GM12891 (cell line): ENCODE measurements at regions not wholly inside any gene's neighbourhood (a gene's known extent, or its start where the extent isn't known, plus 50 kb on each side); places are given as distances from the start of the nearest gene placed in this dataset.

ENCODE experiments used
- POLR2A ChIP-seq: IDR thresholded peaks from 2 replicates; pipeline ENCODE4 v1.6.1; 2011; ENCODE audit warnings: low read depth, low read length, control low read depth
- POLR2AphosphoS5 ChIP-seq: IDR thresholded peaks from 2 replicates; pipeline ENCODE4 v1.6.1; 2011; ENCODE audit warnings: low read depth, low read length, control low read depth
- TAF1 ChIP-seq: IDR thresholded peaks from 2 replicates; pipeline ENCODE4 v1.6.1; 2011; ENCODE audit warnings: low read depth, low read length, control low read depth

DNA sequence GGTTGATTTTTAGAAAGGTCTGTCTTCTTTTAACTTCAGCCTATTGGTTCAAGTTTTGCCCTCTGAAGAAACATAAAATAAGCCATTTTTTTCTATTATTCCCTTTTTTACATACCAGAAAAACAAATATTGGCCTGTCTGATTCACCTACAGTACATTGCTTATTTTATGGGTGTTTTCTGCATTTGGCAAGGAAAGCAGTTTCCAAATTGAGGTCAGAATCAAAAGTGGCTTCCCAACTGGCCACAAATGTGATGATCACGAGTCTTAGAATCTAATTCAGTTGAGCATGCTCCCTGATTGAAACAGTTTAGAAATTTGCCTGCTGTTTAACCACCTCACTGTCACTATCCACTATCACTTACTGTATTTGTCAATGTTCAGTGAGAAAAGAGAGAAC lies 106.9 kb upstream of the CHMP2B start:
- TF ChIP-seq POLR2A (no peak), POLR2AphosphoS5 (no peak), TAF1 (no peak)
